ENCODE measurements at regions not wholly inside any gene's neighbourhood (a gene's known extent, or its start where the extent isn't known, plus 50 kb on each side); places are given as distances from the start of the nearest gene placed in this dataset.
"Not testable (repeated sequence)": the region's sequence is repeated elsewhere in the genome, so short reads cannot be mapped to it uniquely, and the experiment has no call there.

GRCh38 chr6:2581011-2581410, 169.7 kb downstream of the MYLK4 start:
- DNase-seq: no peak
- H3K36me3 Mint-ChIP-seq (ENCODE audit: low read depth): no peaks in the 10 kb centered on the region
- ATAC-seq: no peak
- no peak overlapping the region for H3K27ac Mint-ChIP-seq
- no peaks in the 10 kb centered on the region for H3K4me1 Mint-ChIP-seq
- H3K27me3 Mint-ChIP-seq: peaks cover 26% of the 10 kb centered on the region
- H3K9me3 ChIP-seq (ENCODE audit: control insufficient read depth, low read length, poor library complexity, severe bottlenecking): no peaks in the 10 kb centered on the region
- H3K4me3 Mint-ChIP-seq: no peak overlapping the region

- DNase-seq: no peak
- no peak overlapping the region for H3K27ac Mint-ChIP-seq
- H3K9me3 ChIP-seq (ENCODE audit: control insufficient read depth, low read length, poor library complexity, severe bottlenecking): no peaks in the 10 kb centered on the region
- H3K4me3 Mint-ChIP-seq: no peak overlapping the region
- no peaks in the 10 kb centered on the region for H3K36me3 Mint-ChIP-seq (ENCODE audit: low read depth)
- H3K27me3 Mint-ChIP-seq: peaks cover 26% of the 10 kb centered on the region
- ATAC-seq: no peak
- no peaks in the 10 kb centered on the region for H3K4me1 Mint-ChIP-seq
These were observed 170.7 kb downstream of the MYLK4 start for GRCh38 chr6:2579804-2580570.

DNA sequence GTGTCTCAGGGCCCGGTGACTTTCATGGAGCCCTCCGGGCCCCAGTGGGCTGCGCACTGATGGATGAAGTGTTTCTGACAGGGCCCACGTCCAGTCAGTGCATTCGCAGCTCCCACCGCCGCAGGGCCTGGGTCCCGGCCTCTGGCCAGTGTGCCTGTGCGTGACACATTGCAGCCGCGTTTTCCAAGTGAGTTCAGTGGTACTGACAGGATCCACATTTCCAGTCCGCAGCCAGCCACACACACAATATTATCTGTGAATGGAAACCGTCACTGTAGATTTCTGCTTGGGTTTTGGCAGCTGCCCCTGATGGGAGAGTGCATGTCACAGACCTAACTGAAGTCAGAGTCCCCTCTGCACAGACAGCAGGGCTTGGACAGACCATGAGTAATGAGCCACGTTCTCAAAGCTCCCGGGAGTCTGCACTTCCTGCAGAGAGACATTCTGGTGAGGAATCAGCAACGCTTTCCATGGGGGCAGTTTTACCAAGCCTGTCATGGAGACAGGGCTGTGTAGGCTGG, 171.4 kb downstream of the MYLK4 start:
- ATAC-seq (no peak), DNase-seq (no peak)
- no peaks in the 10 kb centered on the region for H3K9me3 ChIP-seq (ENCODE audit: control insufficient read depth, low read length, poor library complexity, severe bottlenecking)
- H3K27ac Mint-ChIP-seq: no peak overlapping the region
- no peak overlapping the region for H3K4me3 Mint-ChIP-seq
- H3K36me3 Mint-ChIP-seq (ENCODE audit: low read depth): no peaks in the 10 kb centered on the region
- H3K27me3 Mint-ChIP-seq: peaks cover 26% of the 10 kb centered on the region
- H3K4me1 Mint-ChIP-seq: no peaks in the 10 kb centered on the region

- Mint-ChIP-seq H3K27me3 (peaks cover 26% of the 10 kb centered on the region), H3K4me3 (no peak overlapping the region), H3K4me1 (no peaks in the 10 kb centered on the region), H3K27ac (no peak overlapping the region), H3K36me3 (ENCODE audit: low read depth) (no peaks in the 10 kb centered on the region)
- H3K9me3 ChIP-seq (ENCODE audit: control insufficient read depth, low read length, poor library complexity, severe bottlenecking): no peaks in the 10 kb centered on the region
- no peak for ATAC-seq
- DNase-seq: no peak
These were observed 172.0 kb downstream of the MYLK4 start for GRCh38 chr6:2578767-2579166.

DNA sequence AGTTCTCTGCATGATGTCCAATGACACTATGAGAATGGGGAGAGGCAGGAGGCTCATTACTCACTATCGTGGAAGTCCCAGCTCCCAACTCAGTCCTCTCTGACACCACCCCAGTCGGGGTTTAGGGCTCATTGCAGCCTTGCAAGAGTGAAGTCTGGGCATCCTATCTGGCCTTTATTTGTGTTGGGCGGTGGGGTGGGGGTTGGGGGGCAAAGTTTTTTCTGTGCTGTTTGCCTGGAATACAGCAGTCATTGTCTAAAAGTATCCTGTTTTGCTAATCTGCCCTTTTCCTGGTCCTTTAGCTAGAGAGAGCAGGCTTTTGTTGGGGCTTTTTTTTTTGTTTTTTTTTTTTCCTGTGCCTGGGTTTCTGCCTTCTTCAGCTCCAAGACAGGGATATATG, 174.2 kb downstream of the MYLK4 start:
- Mint-ChIP-seq H3K27me3 (peaks cover 26% of the 10 kb centered on the region), H3K4me3 (no peak overlapping the region), H3K4me1 (no peaks in the 10 kb centered on the region), H3K36me3 (ENCODE audit: low read depth) (peaks cover 3% of the 10 kb centered on the region), H3K27ac (no peak overlapping the region)
- ATAC-seq (no peak), DNase-seq (no peak)
- H3K9me3 ChIP-seq (ENCODE audit: control insufficient read depth, low read length, poor library complexity, severe bottlenecking): no peaks in the 10 kb centered on the region

- H3K9me3 ChIP-seq (ENCODE audit: control insufficient read depth, low read length, poor library complexity, severe bottlenecking): no peaks in the 10 kb centered on the region
- Mint-ChIP-seq H3K36me3 (ENCODE audit: low read depth) (peaks cover 3% of the 10 kb centered on the region), H3K27ac (no peak overlapping the region), H3K4me3 (no peak overlapping the region), H3K27me3 (peaks cover 13% of the 10 kb centered on the region), H3K4me1 (no peaks in the 10 kb centered on the region)
- no peak for ATAC-seq
- no peak for DNase-seq
These were observed 175.5 kb downstream of the MYLK4 start for GRCh38 chr6:2575236-2575635.

GRCh38 chr6:2569420-2569819, 181.3 kb downstream of the MYLK4 start:
- not testable (repeated sequence) for H3K4me3 Mint-ChIP-seq; DNase-seq; ATAC-seq; H3K36me3 Mint-ChIP-seq (ENCODE audit: low read depth); H3K4me1 Mint-ChIP-seq; H3K9me3 ChIP-seq (ENCODE audit: control insufficient read depth, low read length, poor library complexity, severe bottlenecking); H3K27me3 Mint-ChIP-seq; H3K27ac Mint-ChIP-seq

DNA sequence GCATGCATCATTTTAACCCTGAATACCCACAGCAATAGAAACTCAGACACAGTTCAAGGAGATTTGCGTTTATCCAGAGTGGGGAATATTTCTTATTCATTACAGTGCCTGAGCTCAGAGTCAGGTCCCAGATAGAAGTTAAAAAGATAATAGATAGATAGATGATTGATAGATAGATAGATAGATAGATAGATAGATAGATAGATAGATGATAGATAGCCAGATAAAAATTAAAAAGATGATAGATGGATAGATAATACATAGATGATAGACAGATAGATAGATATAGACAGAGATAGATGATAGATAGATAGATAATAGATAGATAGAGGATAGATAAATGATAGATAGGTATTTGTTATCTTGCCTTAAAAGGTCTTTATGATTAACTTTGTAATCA, 184.7 kb downstream of the MYLK4 start:
- no peak for ATAC-seq
- no peaks in the 10 kb centered on the region for H3K9me3 ChIP-seq (ENCODE audit: control insufficient read depth, low read length, poor library complexity, severe bottlenecking)
- Mint-ChIP-seq H3K36me3 (ENCODE audit: low read depth) (no peaks in the 10 kb centered on the region), H3K4me3 (no peak overlapping the region), H3K4me1 (peaks cover 8% of the 10 kb centered on the region), H3K27ac (no peak overlapping the region), H3K27me3 (peaks cover 12% of the 10 kb centered on the region)
- no peak for DNase-seq

GRCh38 chr6:2565499-2565898, 185.2 kb downstream of the MYLK4 start:
- H3K4me3 Mint-ChIP-seq: no peak overlapping the region
- H3K4me1 Mint-ChIP-seq: peaks cover 8% of the 10 kb centered on the region
- H3K36me3 Mint-ChIP-seq (ENCODE audit: low read depth): peaks cover 3% of the 10 kb centered on the region
- no peak overlapping the region for H3K27ac Mint-ChIP-seq
- ATAC-seq: no peak
- no peaks in the 10 kb centered on the region for H3K9me3 ChIP-seq (ENCODE audit: control insufficient read depth, low read length, poor library complexity, severe bottlenecking)
- H3K27me3 Mint-ChIP-seq: peaks cover 17% of the 10 kb centered on the region
- DNase-seq: no peak

GRCh38 chr6:2563635-2564034, 187.1 kb downstream of the MYLK4 start:
- Mint-ChIP-seq H3K27ac (no peak overlapping the region), H3K36me3 (ENCODE audit: low read depth) (peaks cover 3% of the 10 kb centered on the region), H3K27me3 (peaks cover 30% of the 10 kb centered on the region), H3K4me1 (peaks cover 8% of the 10 kb centered on the region), H3K4me3 (peak overlapping the region; percentile 28)
- ATAC-seq (no peak), DNase-seq (no peak)
- no peaks in the 10 kb centered on the region for H3K9me3 ChIP-seq (ENCODE audit: control insufficient read depth, low read length, poor library complexity, severe bottlenecking)

DNA sequence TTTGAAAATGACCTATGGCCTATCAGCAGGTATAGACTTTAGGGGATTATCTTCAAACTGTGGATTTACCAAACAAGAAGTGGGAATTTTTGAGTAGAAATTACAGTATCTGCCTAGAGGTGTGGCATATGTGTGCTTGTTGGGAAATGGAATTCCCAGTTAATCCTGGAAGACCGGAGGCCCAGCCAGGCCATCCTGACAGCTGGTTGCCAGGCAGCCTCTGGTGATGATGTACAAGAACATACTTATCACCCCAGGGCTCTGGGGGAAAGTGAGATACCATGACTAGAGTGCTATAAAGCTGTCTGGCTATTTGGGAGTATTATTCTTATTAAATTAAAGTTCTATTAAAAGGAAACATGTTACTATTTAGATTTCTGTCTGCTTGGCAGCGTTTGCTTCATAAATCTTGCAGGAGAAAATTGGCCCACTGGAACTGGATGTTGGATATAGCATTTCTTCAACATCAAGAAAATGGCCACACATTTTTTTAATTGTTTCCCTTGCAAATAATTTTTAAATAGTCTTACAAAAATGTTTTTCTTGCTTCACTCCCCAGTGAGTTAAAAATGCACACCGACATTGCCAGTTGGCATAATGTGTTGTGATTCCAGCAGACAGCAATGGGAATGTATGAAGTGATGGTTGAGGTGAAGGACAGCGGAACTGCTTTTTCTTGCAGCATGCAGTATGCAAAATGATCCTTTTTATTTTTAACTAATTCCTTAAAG, 187.8 kb downstream of the MYLK4 start:
- ATAC-seq (no peak), DNase-seq (no peak)
- Mint-ChIP-seq H3K36me3 (ENCODE audit: low read depth) (peaks cover 3% of the 10 kb centered on the region), H3K4me1 (peaks cover 8% of the 10 kb centered on the region), H3K4me3 (no peak overlapping the region), H3K27me3 (peaks cover 35% of the 10 kb centered on the region), H3K27ac (no peak overlapping the region)
- no peaks in the 10 kb centered on the region for H3K9me3 ChIP-seq (ENCODE audit: control insufficient read depth, low read length, poor library complexity, severe bottlenecking)

DNA sequence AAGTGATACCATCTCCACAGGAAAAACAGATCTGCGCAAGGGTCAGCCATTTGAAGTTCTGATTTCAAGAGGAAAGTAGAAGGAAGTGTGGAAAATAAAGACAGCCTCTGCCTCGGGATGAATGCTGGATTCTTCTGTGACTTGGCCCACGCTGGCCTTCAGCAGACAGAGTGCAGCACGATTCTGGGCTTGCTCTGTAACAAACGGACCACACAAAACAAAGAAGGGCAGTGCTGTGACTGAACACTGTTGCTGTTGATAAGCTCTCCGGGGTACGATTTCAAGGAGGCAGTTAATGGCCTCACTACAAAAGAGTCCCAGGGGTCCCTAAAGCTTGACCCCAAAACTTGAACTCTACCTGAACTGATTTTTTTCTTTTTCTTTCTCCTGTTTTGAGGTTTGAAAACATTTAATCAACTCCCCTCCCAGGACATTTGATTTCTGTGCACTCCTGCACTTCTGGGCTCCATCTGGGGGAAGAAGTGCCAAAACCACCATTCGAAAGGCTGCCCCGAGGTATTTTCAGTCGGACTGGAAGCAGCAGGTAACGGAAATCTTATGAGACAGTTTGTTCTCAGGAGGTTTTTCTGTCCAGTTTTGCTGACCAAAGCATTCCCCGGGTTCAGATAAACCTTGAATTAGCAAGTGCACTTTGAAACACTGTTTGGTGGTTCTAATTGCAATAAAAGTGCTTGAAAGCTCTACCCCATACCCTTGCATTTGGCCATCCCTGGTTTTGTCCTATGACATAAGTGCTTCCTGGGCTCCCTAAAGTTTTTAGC, 189.6 kb downstream of the MYLK4 start:
- no peak overlapping the region for H3K4me3 Mint-ChIP-seq
- no peak for DNase-seq
- peaks cover 42% of the 10 kb centered on the region for H3K27me3 Mint-ChIP-seq
- ATAC-seq: no peak
- H3K36me3 Mint-ChIP-seq (ENCODE audit: low read depth): peaks cover 3% of the 10 kb centered on the region
- no peak overlapping the region for H3K27ac Mint-ChIP-seq
- no peaks in the 10 kb centered on the region for H3K9me3 ChIP-seq (ENCODE audit: control insufficient read depth, low read length, poor library complexity, severe bottlenecking)
- H3K4me1 Mint-ChIP-seq: peaks cover 8% of the 10 kb centered on the region

DNA sequence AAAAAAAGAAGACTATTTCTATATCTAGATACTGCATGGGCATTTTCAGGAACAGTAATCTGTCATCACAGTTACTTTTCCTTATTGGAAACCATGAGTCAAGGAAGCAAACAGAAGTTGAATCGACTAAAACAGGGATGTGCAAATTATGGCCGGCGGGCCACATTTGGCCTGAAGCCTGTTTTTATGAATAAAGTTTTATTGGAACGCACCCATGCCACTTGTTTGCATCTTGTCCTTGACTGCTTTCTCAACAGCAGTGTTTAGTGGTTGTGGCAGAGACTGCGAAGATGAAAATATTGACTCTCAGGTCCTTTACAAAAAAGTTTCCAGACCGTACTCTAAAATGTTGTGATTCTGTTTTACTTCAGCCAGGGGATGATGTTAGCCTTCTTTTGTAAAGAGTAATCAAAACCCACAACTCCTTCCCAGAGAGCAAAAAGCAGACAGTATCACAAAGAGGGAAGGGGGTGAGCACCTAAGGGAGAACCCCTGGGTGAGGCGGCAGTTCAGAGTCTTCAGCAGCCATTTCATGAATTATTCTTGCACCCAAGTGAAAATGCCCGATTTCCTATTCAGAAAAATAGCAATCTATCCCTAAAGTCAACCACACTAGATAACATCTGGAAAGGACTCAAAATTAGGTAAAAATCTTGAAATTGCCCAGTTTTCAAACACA, 190.4 kb downstream of the MYLK4 start:
- Mint-ChIP-seq H3K27me3 (peaks cover 49% of the 10 kb centered on the region), H3K4me1 (peaks cover 9% of the 10 kb centered on the region), H3K36me3 (ENCODE audit: low read depth) (peaks cover 3% of the 10 kb centered on the region), H3K27ac (no peak overlapping the region), H3K4me3 (no peak overlapping the region)
- H3K9me3 ChIP-seq (ENCODE audit: control insufficient read depth, low read length, poor library complexity, severe bottlenecking): no peaks in the 10 kb centered on the region
- ATAC-seq (no peak), DNase-seq (no peak)

All from T-helper 17 cell (primary cell).